Stomach (tissue), 8 donors: ENCODE measurements at regions not wholly inside any gene's neighbourhood (a gene's known extent, or its start where the extent isn't known, plus 50 kb on each side); places are given as distances from the start of the nearest gene placed in this dataset.
"Not testable (repeated sequence)": the region's sequence is repeated elsewhere in the genome, so short reads cannot be mapped to it uniquely, and the experiment has no call there.

Experiments
- DNase-seq, 2 donors: peaks; one replicate each; pipeline versions ENCODE4 v3.0.0 to v3.0.0-alpha.2; 2013 to 2019
- H3K27ac ChIP-seq, 5 donors: fragments of 200-600 bp in 4 of 5; sonication (generic) in 4 of 5; one replicate each; pipeline ENCODE4 v1.5.1; 2013 to 2019; ENCODE audit warnings: mild to moderate bottlenecking in 1 of 5, moderate library complexity in 1 of 5
- H3K27me3 ChIP-seq, 3 donors: fragments of 200-600 bp; sonication (generic); one replicate each; pipeline ENCODE4 v1.5.1; 2017 to 2019; ENCODE audit warnings: mixed run types in 1 of 3
- H3K36me3 ChIP-seq, 4 donors: fragments of 200-600 bp; sonication (generic); 1 replicate in 3 of 4; 2 replicates in 1 of 4; pipeline ENCODE4 v1.5.1; 2016 to 2019
- H3K4me1 ChIP-seq, 4 donors: fragments of 200-600 bp; sonication (generic); one replicate each; pipeline ENCODE4 v1.5.1; 2016 to 2019
- H3K4me3 ChIP-seq, 4 donors: fragments of 200-600 bp; sonication (generic) in 3 of 4; one replicate each; pipeline ENCODE4 v1.5.1; 2016 to 2019; ENCODE audit warnings: mild to moderate bottlenecking in 1 of 4
- H3K9me3 ChIP-seq, 4 donors: fragments of 200-600 bp; sonication (generic); one replicate each; pipeline ENCODE4 v1.5.1; 2016 to 2019
- EP300 ChIP-seq: sonication (generic); formaldehyde crosslinking; IDR thresholded peaks from one replicate; pipeline ENCODE4 v1.6.1; 2017; ENCODE audit warnings: antibody characterized with exemption
- POLR2A ChIP-seq, 4 donors: fragments of 450-650 bp; IDR thresholded peaks; one replicate each; pipeline ENCODE4 v1.6.1; 2016; ENCODE audit warnings: antibody characterized with exemption in 4 of 4, control low read depth in 2 of 4, mild to moderate bottlenecking in 1 of 4, moderate library complexity in 1 of 4
- POLR2AphosphoS5 ChIP-seq, 3 donors: sonication (generic); formaldehyde crosslinking; IDR thresholded peaks; one replicate each; pipeline ENCODE4 v1.6.1; 2016; ENCODE audit warnings: antibody characterized with exemption in 3 of 3
- WGBS, 5 donors: extraction: QIAGEN DNeasy Blood & Tissue Kit in 3 of 5; methylation state at CpG; one replicate each; pipeline versions ENCODE4 v1.1.5 to v1.1.7; 2013 to 2018; 5-methylcytosine and 5-hydroxymethylcytosine counted together
- intact Hi-C: fragments of 100-400 bp; cut with DNase I; formaldehyde crosslinking; loops from one replicate; pipeline ENCODE4 v1.15.1; 2023; ENCODE audit warnings: low total_unique reads
- TF ChIP-seq, protein P1 (sequence below), 7 experiments: fragments of 450-650 bp in 4 of 7; fragments of 200-600 bp in 3 of 7; sonication (generic) in 3 of 7; IDR thresholded peaks; one replicate each; pipeline ENCODE4 v1.5.1; 2016 to 2019; ENCODE audit warnings: antibody characterized with exemption in 7 of 7, control low read depth in 2 of 7, mild to moderate bottlenecking in 1 of 7
- donor health status: healthy with polysubstance abuse.
- donor health status: Bipolar disorder and iron deficiency.
- donor health status: healthy.

DNA sequence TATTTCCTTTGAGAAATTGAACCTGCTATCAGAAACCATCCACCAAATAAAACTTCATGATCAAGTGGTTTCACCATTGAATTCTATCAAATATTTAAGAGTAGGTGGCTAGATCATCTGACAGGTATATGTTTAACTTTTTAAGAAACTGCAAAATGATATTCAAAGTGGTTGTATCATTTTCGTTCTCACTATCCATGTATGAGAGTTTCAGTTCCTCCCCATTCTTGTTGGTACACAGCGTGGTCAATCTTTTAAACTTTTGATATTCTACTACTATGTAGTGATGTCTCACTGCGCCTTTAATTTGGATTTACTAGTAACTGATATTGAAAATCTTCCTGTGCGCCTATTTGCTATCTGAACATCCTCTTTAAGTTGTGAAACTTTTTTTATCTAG lies 163.7 kb downstream of the CYB561 start:
- no peaks in the 10 kb centered on the region for H3K4me1 ChIP-seq
- no peak for DNase-seq
- intact Hi-C loops = no loop called here
- 91 to 94% (median 93%) methylated on average over 4 of the region's 4 CpGs for WGBS, 5 donors
- H3K27me3 ChIP-seq = no peaks in the 10 kb centered on the region
- H3K27ac ChIP-seq = no peak overlapping the region
- TF ChIP-seq POLR2AphosphoS5 (IDR thresholded peaks at IDR 0.05) (no peak), POLR2A (IDR thresholded peaks at IDR 0.05) (no peak), EP300 (no peak)
- TF ChIP-seq, protein P1, sequence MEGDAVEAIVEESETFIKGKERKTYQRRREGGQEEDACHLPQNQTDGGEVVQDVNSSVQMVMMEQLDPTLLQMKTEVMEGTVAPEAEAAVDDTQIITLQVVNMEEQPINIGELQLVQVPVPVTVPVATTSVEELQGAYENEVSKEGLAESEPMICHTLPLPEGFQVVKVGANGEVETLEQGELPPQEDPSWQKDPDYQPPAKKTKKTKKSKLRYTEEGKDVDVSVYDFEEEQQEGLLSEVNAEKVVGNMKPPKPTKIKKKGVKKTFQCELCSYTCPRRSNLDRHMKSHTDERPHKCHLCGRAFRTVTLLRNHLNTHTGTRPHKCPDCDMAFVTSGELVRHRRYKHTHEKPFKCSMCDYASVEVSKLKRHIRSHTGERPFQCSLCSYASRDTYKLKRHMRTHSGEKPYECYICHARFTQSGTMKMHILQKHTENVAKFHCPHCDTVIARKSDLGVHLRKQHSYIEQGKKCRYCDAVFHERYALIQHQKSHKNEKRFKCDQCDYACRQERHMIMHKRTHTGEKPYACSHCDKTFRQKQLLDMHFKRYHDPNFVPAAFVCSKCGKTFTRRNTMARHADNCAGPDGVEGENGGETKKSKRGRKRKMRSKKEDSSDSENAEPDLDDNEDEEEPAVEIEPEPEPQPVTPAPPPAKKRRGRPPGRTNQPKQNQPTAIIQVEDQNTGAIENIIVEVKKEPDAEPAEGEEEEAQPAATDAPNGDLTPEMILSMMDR (IDR thresholded peaks at IDR 0.05) = no peak
- H3K36me3 ChIP-seq = peaks cover 0 to 9% (median 0%) of the 10 kb centered on the region in 4 donors
- no peak overlapping the region for H3K4me3 ChIP-seq
- peaks cover 0 to 19% (median 13%) of the 10 kb centered on the region in 4 donors for H3K9me3 ChIP-seq

DNA sequence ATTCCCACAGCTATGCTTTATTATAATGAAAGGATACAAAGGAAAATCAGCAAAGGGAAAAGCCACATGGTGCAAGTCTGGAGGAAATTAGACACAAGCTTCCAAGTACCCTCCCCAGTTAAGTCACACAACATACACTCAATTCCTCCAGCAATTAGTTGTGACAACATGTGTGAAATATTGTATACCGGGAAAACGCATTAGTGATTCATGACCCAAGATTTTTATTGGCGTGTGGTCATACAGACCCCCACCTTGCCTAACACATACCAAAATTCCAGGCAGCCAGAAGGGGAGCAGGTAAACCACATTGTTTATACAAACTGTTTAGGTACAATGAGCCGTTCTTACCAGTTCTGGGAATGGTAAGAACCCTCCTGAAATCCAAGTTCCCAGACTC lies 160.6 kb downstream of the CYB561 start:
- Histone ChIP-seq H3K9me3 (peaks cover 0 to 19% (median 13%) of the 10 kb centered on the region in 4 donors), H3K4me3 (no peak overlapping the region), H3K27ac (no peak overlapping the region), H3K4me1 (no peaks in the 10 kb centered on the region), H3K36me3 (peaks cover 0 to 9% (median 0%) of the 10 kb centered on the region in 4 donors), H3K27me3 (no peaks in the 10 kb centered on the region)
- WGBS, 5 donors = 96 to 98% (median 97%) methylated on average over 4 of the region's 4 CpGs
- no peak for DNase-seq
- intact Hi-C loops = no loop called here
- TF ChIP-seq EP300 (no peak), POLR2AphosphoS5 (IDR thresholded peaks at IDR 0.05) (no peak), POLR2A (IDR thresholded peaks at IDR 0.05) (no peak)
- TF ChIP-seq, protein P1 (IDR thresholded peaks at IDR 0.05) = no peak

DNA sequence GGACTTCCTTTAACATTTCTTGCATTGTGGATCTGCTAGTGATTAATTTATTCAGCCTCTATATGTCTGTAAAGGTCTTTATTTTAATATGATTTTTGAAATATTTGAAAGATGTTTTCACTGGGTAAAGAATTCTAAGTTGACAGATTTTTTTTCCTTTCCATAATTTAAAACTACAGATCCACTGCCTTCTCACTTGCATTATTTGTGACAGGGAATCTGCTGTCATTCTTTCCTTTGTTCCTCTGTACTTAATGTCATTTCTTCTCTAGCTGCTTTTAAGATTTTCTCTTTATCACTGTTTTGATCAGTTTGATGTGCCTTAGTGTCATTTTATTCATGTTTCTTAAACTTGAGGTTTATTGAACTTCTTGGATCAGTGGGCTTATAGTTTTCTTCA lies 159.9 kb downstream of the CYB561 start:
- intact Hi-C loops = no loop called here
- TF ChIP-seq, protein P1 (IDR thresholded peaks at IDR 0.05) = no peak
- TF ChIP-seq EP300 (no peak), POLR2A (IDR thresholded peaks at IDR 0.05) (no peak), POLR2AphosphoS5 (IDR thresholded peaks at IDR 0.05) (no peak)

DNA sequence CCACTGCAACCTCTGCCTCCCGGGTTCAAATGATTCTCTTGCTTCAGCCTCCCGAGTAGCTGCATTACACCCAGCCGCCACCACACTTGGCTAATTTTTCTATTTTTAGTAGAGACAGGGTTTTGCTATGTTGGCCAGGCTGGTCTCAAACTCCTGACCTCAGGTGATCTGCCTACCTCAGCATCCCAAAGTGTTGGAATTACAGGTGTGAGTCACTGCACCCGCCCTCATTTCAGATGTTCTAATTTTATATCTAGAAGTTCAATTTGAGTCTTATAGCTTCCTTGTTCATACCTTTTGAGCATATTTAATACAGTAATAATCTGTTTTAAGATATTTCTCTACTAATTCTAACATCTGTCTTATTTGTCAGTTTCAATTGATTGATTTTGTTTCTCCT lies 159.1 kb downstream of the CYB561 start:
- H3K36me3 ChIP-seq, H3K4me3 ChIP-seq, H3K27ac ChIP-seq, H3K4me1 ChIP-seq, DNase-seq, intact Hi-C loops, H3K27me3 ChIP-seq: not testable (repeated sequence)
- H3K9me3 ChIP-seq = peaks cover 0 to 19% (median 13%) of the 10 kb centered on the region in 4 donors
- WGBS, 5 donors = 96 to 100% (median 98%) methylated on average over 4 of the region's 4 CpGs

More for the DNA sequence above, 159.9 kb downstream of the CYB561 start:
- H3K27ac ChIP-seq = no peak overlapping the region
- no peak for DNase-seq
- H3K27me3 ChIP-seq = no peaks in the 10 kb centered on the region
- no peak overlapping the region for H3K4me3 ChIP-seq
- peaks cover 0 to 19% (median 13%) of the 10 kb centered on the region in 4 donors for H3K9me3 ChIP-seq
- peaks cover 0 to 4% (median 0%) of the 10 kb centered on the region in 4 donors for H3K4me1 ChIP-seq
- peaks cover 0 to 9% (median 0%) of the 10 kb centered on the region in 4 donors for H3K36me3 ChIP-seq

DNA sequence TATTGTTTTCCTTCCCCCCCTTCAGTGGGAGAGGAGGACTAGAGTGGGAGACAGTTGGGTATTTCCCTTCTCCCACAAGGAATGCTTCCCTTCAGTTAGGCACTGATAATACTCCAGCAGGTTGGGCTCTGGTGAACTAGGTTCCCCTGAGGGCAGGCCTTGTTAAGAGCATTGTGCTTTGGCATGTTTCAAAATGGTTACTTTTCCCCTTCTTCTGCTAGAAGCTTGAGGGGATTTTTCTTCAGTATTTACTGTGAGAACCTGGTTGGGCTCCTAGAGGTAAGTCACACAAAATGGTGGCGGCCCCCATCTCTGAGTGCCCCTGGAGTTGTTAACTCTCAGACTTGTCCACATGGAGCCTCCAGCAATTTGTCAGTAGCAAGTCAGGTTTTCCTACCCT lies 156.2 kb downstream of the CYB561 start:
- TF ChIP-seq POLR2AphosphoS5 (IDR thresholded peaks at IDR 0.05) = no peak
- TF ChIP-seq, protein P1 (IDR thresholded peaks at IDR 0.05) = no peak
- TF ChIP-seq POLR2A (IDR thresholded peaks at IDR 0.05) = no peak
- no peak for TF ChIP-seq EP300
- WGBS, 5 donors = 93 to 100% (median 97%) methylated on average over 1 of the region's 1 CpG
- intact Hi-C loops = no loop called here

More for the DNA sequence above, 156.2 kb downstream of the CYB561 start:
- no peak overlapping the region for H3K4me3 ChIP-seq
- H3K27ac ChIP-seq = no peak overlapping the region
- peaks cover 0 to 22% (median 10%) of the 10 kb centered on the region in 4 donors for H3K4me1 ChIP-seq
- peaks cover 0 to 19% (median 13%) of the 10 kb centered on the region in 4 donors for H3K9me3 ChIP-seq
- DNase-seq = no peak
- H3K36me3 ChIP-seq = peaks cover 0 to 9% (median 0%) of the 10 kb centered on the region in 4 donors
- H3K27me3 ChIP-seq = no peaks in the 10 kb centered on the region
